A549 (cell line): ENCODE measurements at regions not wholly inside any gene's neighbourhood (a gene's known extent, or its start where the extent isn't known, plus 50 kb on each side); places are given as distances from the start of the nearest gene placed in this dataset.

Experiments
- MAZ ChIP-seq: fragments of 150-350 bp; IDR thresholded peaks from 2 replicates; pipeline ENCODE4 v1.6.1; 2014; ENCODE audit warnings: antibody characterized with exemption, low read depth, low read length, borderline replicate concordance
- POLR2A ChIP-seq: IDR thresholded peaks from 2 replicates; pipeline ENCODE4 v1.6.1; 2012; ENCODE audit warnings: mild to moderate bottlenecking, low read length
- REST ChIP-seq: fragments of 200-600 bp; sonication (generic); IDR thresholded peaks from 2 replicates; pipeline ENCODE4 v1.6.1; 2016; ENCODE audit warnings: antibody characterized with exemption, mild to moderate bottlenecking, moderate library complexity
- TFCP2L1 ChIP-seq: fragments of 250-450 bp; sonication (Bioruptor Pico); IDR thresholded peaks from 2 replicates; pipeline ENCODE4 v1.5.0; 2021; ENCODE audit warnings: mild to moderate bottlenecking
- TF ChIP-seq, protein P1 (sequence below): fragments of >200 bp; sonication (Bioruptor Twin); formaldehyde crosslinking; IDR thresholded peaks from 3 replicates; pipeline ENCODE4 v1.5.1; 2016

DNA sequence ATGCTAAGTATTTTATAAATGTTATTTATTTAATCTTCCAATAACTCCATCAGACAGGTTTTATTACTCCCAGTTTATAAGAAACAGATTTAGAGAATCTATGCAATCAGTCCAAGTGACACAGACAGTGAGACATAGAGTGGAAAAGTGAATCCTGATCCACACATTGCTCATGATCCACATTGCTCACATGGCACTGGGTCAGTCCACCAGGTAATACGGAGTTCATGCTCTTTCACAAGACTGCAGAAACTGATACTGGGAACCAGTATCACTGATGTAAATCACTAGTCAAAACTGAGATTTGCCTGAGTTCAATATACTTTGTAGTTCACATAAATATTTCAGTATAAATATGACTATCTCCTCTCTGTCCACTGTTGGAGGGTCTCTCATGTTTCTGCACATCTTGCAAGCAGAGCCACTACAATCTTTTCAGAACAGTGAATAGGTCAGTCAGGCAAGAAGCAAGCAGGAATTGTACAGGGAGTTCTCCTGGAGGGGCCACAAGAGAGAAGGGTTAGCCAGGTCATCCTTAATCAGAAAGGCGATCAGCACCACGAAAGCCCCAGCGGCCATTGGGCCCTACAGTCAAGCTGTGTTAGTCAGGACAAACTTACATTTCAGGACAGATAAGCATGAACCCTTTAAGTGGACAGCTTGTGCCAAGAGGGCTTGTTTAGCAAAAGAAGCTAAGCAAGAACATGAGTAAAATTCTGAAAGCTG, 275.4 kb upstream of the NR5A2 start:
- TF ChIP-seq MAZ (no peak), POLR2A (no peak), TFCP2L1 (no peak), REST (no peak)
- TF ChIP-seq, protein P1, sequence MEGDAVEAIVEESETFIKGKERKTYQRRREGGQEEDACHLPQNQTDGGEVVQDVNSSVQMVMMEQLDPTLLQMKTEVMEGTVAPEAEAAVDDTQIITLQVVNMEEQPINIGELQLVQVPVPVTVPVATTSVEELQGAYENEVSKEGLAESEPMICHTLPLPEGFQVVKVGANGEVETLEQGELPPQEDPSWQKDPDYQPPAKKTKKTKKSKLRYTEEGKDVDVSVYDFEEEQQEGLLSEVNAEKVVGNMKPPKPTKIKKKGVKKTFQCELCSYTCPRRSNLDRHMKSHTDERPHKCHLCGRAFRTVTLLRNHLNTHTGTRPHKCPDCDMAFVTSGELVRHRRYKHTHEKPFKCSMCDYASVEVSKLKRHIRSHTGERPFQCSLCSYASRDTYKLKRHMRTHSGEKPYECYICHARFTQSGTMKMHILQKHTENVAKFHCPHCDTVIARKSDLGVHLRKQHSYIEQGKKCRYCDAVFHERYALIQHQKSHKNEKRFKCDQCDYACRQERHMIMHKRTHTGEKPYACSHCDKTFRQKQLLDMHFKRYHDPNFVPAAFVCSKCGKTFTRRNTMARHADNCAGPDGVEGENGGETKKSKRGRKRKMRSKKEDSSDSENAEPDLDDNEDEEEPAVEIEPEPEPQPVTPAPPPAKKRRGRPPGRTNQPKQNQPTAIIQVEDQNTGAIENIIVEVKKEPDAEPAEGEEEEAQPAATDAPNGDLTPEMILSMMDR = no peak
